K562 (cell line): ENCODE measurements at regions not wholly inside any gene's neighbourhood (a gene's known extent, or its start where the extent isn't known, plus 50 kb on each side); places are given as distances from the start of the nearest gene placed in this dataset.

Experiments
- ATAC-seq: fragments of 200-7000 bp; cut with Tn5 transposase; 3 replicates; pipeline ENCODE4 v1.9.1; 2020; ENCODE audit warnings: moderate library complexity
- BruUV-seq: library from RNA; stranded (reverse); fragments of 400-500 nt; replicated peaks from 2 replicates; lab custom pipeline; 2021; lab: Mats Ljungman, UMichigan
- CTCF ChIA-PET: fragments of 300-600 bp; formaldehyde crosslinking; extraction: SDS; loops from one replicate; lab custom pipeline; 2021; ENCODE audit warnings: low intra/inter-chr PET ratio; lab: Yijun Ruan, JAX
- POLR2A ChIA-PET: fragments of 300-600, 350-650 bp; sonication (Branson Sonifier 250); formaldehyde crosslinking; extraction: SDS; loops from one replicate; lab custom pipeline; 2021; ENCODE audit warnings: antibody characterized with exemption, inconsistent platforms; lab: Yijun Ruan, JAX
- DNase-seq, 4 experiments: peaks; one replicate each; pipeline versions ENCODE4 v3.0.0 to v3.0.0-alpha.2; 2011 to 2018; ENCODE audit warnings: low spot score in 3 of 4, mixed read lengths in 3 of 4; ENCODE audit errors: extremely low read depth in 1 of 4
- FAIRE-seq: peaks from 2 replicates; lab custom pipeline; 2011; peaks lifted over from hg19 to GRCh38; lab: Jason Lieb, UNC
- H2AFZ ChIP-seq: 2 replicates; pipeline ENCODE4 v1.6.0; 2011; ENCODE audit warnings: low read depth, low read length, control low read depth, inconsistent platforms
- H3K27ac ChIP-seq: fragments of 200-600 bp; 3 replicates; pipeline ENCODE4 v1.8.0; 2011; ENCODE audit warnings: low read depth, mild to moderate bottlenecking, control low read depth, inconsistent platforms, low read length, moderate library complexity, mixed read lengths; ENCODE audit errors: extremely low read depth
- H3K27me3 ChIP-seq, 2 experiments: fragments of 300-600 bp in 1 of 2; 2 replicates in 1 of 2; 3 replicates in 1 of 2; pipeline versions ENCODE4 v1.6.0 to v1.8.0; 2011; ENCODE audit warnings: inconsistent platforms in 2 of 2, low read length in 2 of 2, mild to moderate bottlenecking in 1 of 2, mixed read lengths in 1 of 2, moderate library complexity in 1 of 2; ENCODE audit not compliant: control insufficient read depth in 2 of 2, insufficient read depth in 2 of 2
- H3K36me3 ChIP-seq: fragments of 300-600 bp; 3 replicates; pipeline ENCODE4 v1.8.0; 2011; ENCODE audit warnings: mild to moderate bottlenecking, low read length, inconsistent platforms; ENCODE audit not compliant: control insufficient read depth, insufficient read depth
- H3K4me1 ChIP-seq, 2 experiments: fragments of 200-600 bp in 1 of 2; replicated peaks in 1 of 2; 2 replicates in 1 of 2; 3 replicates in 1 of 2; pipeline versions ENCODE4 v1.5.1 to v1.8.0; 2011; ENCODE audit warnings: inconsistent platforms in 2 of 2, low read length in 2 of 2, mild to moderate bottlenecking in 1 of 2, mixed read lengths in 1 of 2, moderate library complexity in 1 of 2; ENCODE audit not compliant: control insufficient read depth in 2 of 2, insufficient read depth in 2 of 2
- H3K4me2 ChIP-seq: 2 replicates; pipeline ENCODE4 v1.6.1; 2011; ENCODE audit warnings: low read length, control low read depth, inconsistent platforms, mixed read lengths; ENCODE audit not compliant: insufficient read depth
- H3K4me3 ChIP-seq: fragments of 200-600 bp; sonication (generic), shearing (Covaris generic); 2 replicates; pipeline ENCODE4 v1.5.1; 2016; ENCODE audit warnings: control low read depth, inconsistent platforms
- H3K79me2 ChIP-seq: fragments of 200-600 bp; 3 replicates; pipeline ENCODE4 v1.8.0; 2011; ENCODE audit warnings: low read length, inconsistent platforms; ENCODE audit not compliant: control insufficient read depth, insufficient read depth
- H3K9ac ChIP-seq, 2 experiments: 2 replicates each; pipeline versions ENCODE4 v1.6.0 to v1.6.1; 2011; ENCODE audit warnings: low read depth in 2 of 2, low read length in 2 of 2, control low read depth in 1 of 2, inconsistent platforms in 1 of 2, mild to moderate bottlenecking in 1 of 2, mixed read lengths in 1 of 2; ENCODE audit not compliant: insufficient read depth in 1 of 2
- H3K9me1 ChIP-seq: one replicate; pipeline ENCODE4 v1.6.0; 2011; ENCODE audit warnings: inconsistent platforms, mild to moderate bottlenecking, low read length, moderate library complexity; ENCODE audit not compliant: control insufficient read depth, insufficient read depth
- H3K9me3 ChIP-seq: replicated peaks from 2 replicates; pipeline ENCODE4 v1.5.1; 2011; ENCODE audit warnings: low read depth, low read length, inconsistent platforms; ENCODE audit not compliant: control insufficient read depth, insufficient read depth
- H4K20me1 ChIP-seq: replicated peaks from 2 replicates; pipeline ENCODE4 v1.6.1; 2011; ENCODE audit warnings: low read length, inconsistent platforms, mixed read lengths; ENCODE audit not compliant: control insufficient read depth, insufficient read depth
- ELF4 ChIP-seq: fragments of 450-650 bp; formaldehyde crosslinking; IDR thresholded peaks from 2 replicates; pipeline ENCODE4 v1.4.0; 2022; ENCODE audit warnings: missing genetic modification characterization
- GTF2B ChIP-seq: IDR thresholded peaks from 2 replicates; pipeline ENCODE4 v1.6.1; 2011; ENCODE audit not compliant: insufficient read length; ENCODE audit errors: extremely low read depth
- HES1 ChIP-seq: fragments of 450-650 bp; IDR thresholded peaks from 2 replicates; pipeline ENCODE4 v1.6.1; 2016; ENCODE audit warnings: low read depth, mild to moderate bottlenecking, moderate library complexity
- ILF3 ChIP-seq: fragments of 450-650 bp; IDR thresholded peaks from 2 replicates; pipeline ENCODE4 v1.6.1; 2018; ENCODE audit warnings: antibody characterized with exemption, mild to moderate bottlenecking, moderate library complexity, borderline replicate concordance
- MGA ChIP-seq: fragments of 450-650 bp; IDR thresholded peaks from 2 replicates; pipeline ENCODE4 v1.6.1; 2016; ENCODE audit warnings: mild to moderate bottlenecking, moderate library complexity
- MXD1 ChIP-seq: fragments of 250-450 bp; sonication (Bioruptor Pico); IDR thresholded peaks from 2 replicates; pipeline ENCODE4 v1.8.0; 2021; ENCODE audit warnings: borderline replicate concordance, mild to moderate bottlenecking, moderate library complexity; ENCODE audit not compliant: poor library complexity, severe bottlenecking
- MYC ChIP-seq, 2 experiments: fragments of 250-450 bp in 1 of 2; sonication (Bioruptor Pico) in 1 of 2; IDR thresholded peaks; 2 replicates each; pipeline versions ENCODE4 v1.5.1 to v1.6.1; 2012 to 2021; ENCODE audit warnings: low read depth in 2 of 2, borderline replicate concordance in 1 of 2, improper control_type of control experiment in 1 of 2, low read length in 1 of 2, mild to moderate bottlenecking in 1 of 2, moderate library complexity in 1 of 2
- NR3C1 ChIP-seq: sonication (generic); formaldehyde crosslinking; IDR thresholded peaks from 2 replicates; pipeline ENCODE4 v1.8.1; 2022; ENCODE audit warnings: missing genetic modification reagents
- RFX1 ChIP-seq: fragments of 450-650 bp; IDR thresholded peaks from 2 replicates; pipeline ENCODE4 v1.6.1; 2016; ENCODE audit warnings: mild to moderate bottlenecking, moderate library complexity
- WGBS: fragments of 100-300 bp; shearing (Covaris generic); methylation state at CpG from one replicate; pipeline ENCODE4 v1.1.6; 2016; ENCODE audit warnings: low coverage, mixed read lengths; ENCODE audit not compliant: insufficient coverage; ENCODE audit errors: missing lambda C conversion rate; 5-methylcytosine and 5-hydroxymethylcytosine counted together
- in situ Hi-C: fragments of 300-500 bp; cut with MboI; formaldehyde crosslinking; loops from 4 replicates; pipeline ENCODE4 v1.15.0; 2018; ENCODE audit warnings: inconsistent platforms, mixed read lengths
- intact Hi-C: fragments of 100-400 bp; cut with micrococcal nuclease; formaldehyde crosslinking; loops from 2 replicates; pipeline ENCODE4 v1.14.2; 2022

- POLR2A ChIA-PET = no interaction called here
- H3K27me3 ChIP-seq = no peaks in the 10 kb centered on the region
- TF ChIP-seq MGA (no peak), ELF4 (CRISPR knock-in tag) (no peak), NR3C1 (CRISPR knock-in tag) (no peak), HES1 (no peak), ILF3 (no peak), GTF2B (no peak), MYC (IDR thresholded peaks at IDR 0.05; ENCODE audit: low read depth, low read length) (no peak), MYC (CRISPR knock-in tag; IDR thresholded peaks at IDR 0.05; ENCODE audit: borderline replicate concordance, low read depth) (no peak), RFX1 (no peak), MXD1 (CRISPR knock-in tag) (no peak)
Observed at GRCh38 chr13:105787632-105788031, 747.8 kb downstream of the EFNB2 start.

More at GRCh38 chr13:105787632-105788031, 747.8 kb downstream of the EFNB2 start:
- no peak overlapping the region for H2AFZ ChIP-seq
- no peaks in the 10 kb centered on the region for H3K9me1 ChIP-seq
- BruUV-seq = no TSS peak
- intact Hi-C loops (no loop called here), in situ Hi-C loops (no loop called here)
- H3K4me1 ChIP-seq = no peaks in the 10 kb centered on the region
- no peak for ATAC-seq
- DNase-seq = no peak
- H4K20me1 ChIP-seq = no peaks in the 10 kb centered on the region
- no peak overlapping the region for H3K4me2 ChIP-seq
- no peaks in the 10 kb centered on the region for H3K36me3 ChIP-seq
- no peak overlapping the region for H3K4me3 ChIP-seq
- WGBS = 0% methylated on average over 7 of the region's 9 CpGs
- H3K9ac ChIP-seq = no peak overlapping the region
- H3K27ac ChIP-seq = no peak overlapping the region
- no peaks in the 10 kb centered on the region; the same call in 1 of the 2 replicates for H3K9me3 ChIP-seq
- H3K79me2 ChIP-seq = no peaks in the 10 kb centered on the region
- no peak for FAIRE-seq
- CTCF ChIA-PET = interaction anchor here (0.5 kb wide), 1 partner anchor 21 kb away, joined by 3 read pairs; no protein-coding TSS in a partner anchor
